Stimulated activated effector memory CD8-positive, alpha-beta T cell treated with anti-CD3 and anti-CD28 coated beads, Interleukin-12 subunit alpha, Interleukin-12 subunit beta, amount 100 ng/mL, for 72 hours (primary cell): ENCODE measurements at regions not wholly inside any gene's neighbourhood (a gene's known extent, or its start where the extent isn't known, plus 50 kb on each side); places are given as distances from the start of the nearest gene placed in this dataset.
"Not testable (repeated sequence)": the region's sequence is repeated elsewhere in the genome, so short reads cannot be mapped to it uniquely, and the experiment has no call there.

Experiments
- ATAC-seq: fragments of 150-1000 bp; cut with Tn5 transposase; 2 replicates; pipeline ENCODE4 v1.10.0; 2021
- DNase-seq, 2 donors: peaks; one replicate each; pipeline ENCODE4 v3.0.0; 2021 to 2022; ENCODE audit warnings: low spot score in 2 of 2
- H3K27ac Mint-ChIP-seq: one replicate; pipeline ENCODE4 v1.8.0; 2022; ENCODE audit warnings: mild to moderate bottlenecking, mixed read lengths
- H3K36me3 Mint-ChIP-seq: one replicate; pipeline ENCODE4 v1.8.0; 2022; ENCODE audit warnings: mild to moderate bottlenecking, mixed read lengths
- H3K4me1 Mint-ChIP-seq: one replicate; pipeline ENCODE4 v1.8.0; 2022; ENCODE audit warnings: mixed read lengths
- H3K4me3 Mint-ChIP-seq: one replicate; pipeline ENCODE4 v1.8.0; 2022; ENCODE audit warnings: mild to moderate bottlenecking, mixed read lengths
- H3K9me3 Mint-ChIP-seq: one replicate; pipeline ENCODE4 v1.8.0; 2022; ENCODE audit warnings: mixed read lengths

GRCh38 chr7:10724449-10724848 is 249.2 kb upstream of the PHF14 start:
- no peak overlapping the region for H3K27ac Mint-ChIP-seq
- H3K36me3 Mint-ChIP-seq, result no peaks in the 10 kb centered on the region
- ATAC-seq (no peak), DNase-seq (no peak)
- no peak overlapping the region for H3K4me3 Mint-ChIP-seq
- H3K4me1 Mint-ChIP-seq, result no peaks in the 10 kb centered on the region
- peaks cover 2% of the 10 kb centered on the region for H3K9me3 Mint-ChIP-seq

DNA sequence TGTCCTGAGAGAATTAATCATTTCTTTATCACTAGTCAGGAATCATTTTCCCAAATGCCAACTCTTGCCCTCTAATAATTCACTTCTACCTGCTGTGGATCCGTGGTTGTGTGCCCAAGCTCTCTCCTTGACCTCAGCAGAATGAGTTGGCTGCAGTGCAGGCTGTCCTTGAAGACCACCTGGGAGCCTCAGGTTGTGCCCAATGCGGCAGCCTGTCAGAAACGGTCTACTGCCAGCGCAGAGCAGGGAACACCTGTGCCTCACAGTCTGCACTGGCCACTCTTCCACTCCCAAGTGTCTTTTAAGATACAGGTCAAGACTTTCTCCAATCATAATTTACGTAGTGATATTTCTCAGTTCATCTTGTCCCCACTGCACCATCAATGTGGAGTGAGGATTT is 246.0 kb upstream of the PHF14 start:
- Mint-ChIP-seq H3K36me3 (no peaks in the 10 kb centered on the region), H3K9me3 (peaks cover 2% of the 10 kb centered on the region), H3K4me3 (no peak overlapping the region), H3K4me1 (no peaks in the 10 kb centered on the region), H3K27ac (no peak overlapping the region)
- no peak for DNase-seq
- no peak for ATAC-seq

GRCh38 chr7:10731253-10731773 is 242.4 kb upstream of the PHF14 start:
- DNase-seq (no peak), ATAC-seq (no peak)
- H3K9me3 Mint-ChIP-seq, result no peaks in the 10 kb centered on the region
- H3K4me3 Mint-ChIP-seq, result no peak overlapping the region
- no peak overlapping the region for H3K27ac Mint-ChIP-seq
- H3K4me1 Mint-ChIP-seq, result no peaks in the 10 kb centered on the region
- no peaks in the 10 kb centered on the region for H3K36me3 Mint-ChIP-seq

DNA sequence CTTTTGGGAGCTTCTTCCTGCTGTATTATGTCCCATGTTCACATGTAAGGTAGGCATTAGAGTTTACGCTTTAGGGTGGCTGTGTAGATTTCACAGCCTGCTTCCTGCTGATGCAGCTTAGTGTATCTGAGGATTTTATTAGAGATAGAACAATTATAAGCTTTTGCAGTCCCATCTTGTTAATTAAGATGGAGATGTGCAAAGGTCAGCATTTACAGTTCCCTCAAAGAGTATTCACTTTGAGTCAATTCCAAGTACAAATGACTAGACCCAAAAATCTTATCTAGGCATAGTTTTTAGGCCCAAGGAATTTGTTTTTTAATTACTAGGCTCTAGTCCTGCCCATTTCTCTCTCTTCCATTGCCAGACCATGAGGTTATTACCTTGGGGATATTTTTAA is 239.9 kb upstream of the PHF14 start:
- no peak overlapping the region for H3K27ac Mint-ChIP-seq
- H3K36me3 Mint-ChIP-seq, result no peaks in the 10 kb centered on the region
- ATAC-seq, result no peak
- no peaks in the 10 kb centered on the region for H3K9me3 Mint-ChIP-seq
- no peak for DNase-seq
- H3K4me3 Mint-ChIP-seq, result no peak overlapping the region
- H3K4me1 Mint-ChIP-seq, result no peaks in the 10 kb centered on the region

DNA sequence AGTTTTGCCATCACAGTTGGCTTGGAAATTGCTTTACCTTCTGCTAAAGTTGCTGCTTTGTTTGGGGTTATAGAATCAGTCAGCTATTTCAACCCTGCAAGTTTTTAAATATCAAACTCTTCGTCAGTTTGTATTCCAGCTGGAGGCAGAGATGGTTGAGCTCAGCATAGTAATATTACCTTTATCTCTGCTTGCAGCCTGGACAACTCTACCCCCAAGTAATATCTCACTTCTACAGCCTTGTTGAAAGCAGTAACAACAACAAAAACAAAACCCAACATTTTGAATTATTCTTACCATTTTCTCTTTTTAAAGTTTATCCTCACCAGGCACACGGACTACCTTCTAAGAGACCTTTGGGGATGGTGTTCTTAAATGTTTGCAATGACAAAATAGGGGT is 239.1 kb upstream of the PHF14 start:
- Mint-ChIP-seq H3K4me3 (no peak overlapping the region), H3K9me3 (no peaks in the 10 kb centered on the region), H3K4me1 (no peaks in the 10 kb centered on the region), H3K36me3 (no peaks in the 10 kb centered on the region), H3K27ac (no peak overlapping the region)
- ATAC-seq (no peak), DNase-seq (no peak)

- peaks cover 4% of the 10 kb centered on the region for H3K9me3 Mint-ChIP-seq
- no peak for DNase-seq
Measured at GRCh38 chr7:10739401-10739800, 234.3 kb upstream of the PHF14 start.

DNA sequence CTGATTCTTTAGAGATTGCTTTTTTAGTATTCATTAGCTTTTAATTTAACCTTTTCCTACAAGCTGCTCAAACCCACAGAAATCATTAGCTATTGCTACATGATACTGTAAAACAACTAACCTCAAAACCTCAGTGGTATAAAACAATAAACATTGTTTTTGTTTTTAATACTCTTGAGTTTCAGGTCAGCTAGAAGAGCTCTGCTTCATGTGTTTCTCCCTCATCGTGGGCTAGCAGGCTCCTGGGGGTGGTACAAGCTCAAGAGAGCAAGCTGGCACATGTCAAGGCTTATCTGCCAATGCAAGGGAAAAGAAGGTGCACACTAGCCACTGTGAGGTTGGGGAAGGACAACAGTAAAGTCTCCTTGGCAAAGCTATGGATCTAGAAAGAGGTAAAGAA is 232.9 kb upstream of the PHF14 start:
- Mint-ChIP-seq H3K27ac (no peak overlapping the region), H3K9me3 (peaks cover 13% of the 10 kb centered on the region), H3K36me3 (no peaks in the 10 kb centered on the region), H3K4me3 (no peak overlapping the region), H3K4me1 (no peaks in the 10 kb centered on the region)
- no peak for DNase-seq
- no peak for ATAC-seq

More at GRCh38 chr7:10739401-10739800, 234.3 kb upstream of the PHF14 start:
- Mint-ChIP-seq H3K4me1 (no peaks in the 10 kb centered on the region), H3K27ac (no peak overlapping the region), H3K4me3 (no peak overlapping the region), H3K36me3 (no peaks in the 10 kb centered on the region)
- no peak for ATAC-seq

DNA sequence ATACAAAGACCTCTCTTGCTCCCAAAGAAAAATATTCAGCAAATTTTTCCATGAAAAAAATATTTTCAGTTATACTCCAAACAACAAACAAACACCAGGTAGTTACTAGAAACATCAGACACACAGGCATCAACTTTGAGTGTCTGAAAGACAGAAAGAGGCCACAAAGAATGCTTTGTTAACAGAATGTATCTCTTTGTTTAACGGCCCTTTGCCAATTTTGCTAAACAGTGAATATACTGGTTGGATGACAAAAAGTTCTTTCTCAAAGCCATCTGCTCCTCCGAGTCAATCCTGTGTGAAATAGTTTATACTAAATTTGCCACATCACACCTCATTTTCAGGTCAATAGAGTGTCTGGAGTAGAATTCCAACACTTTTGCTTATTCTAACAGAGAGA is 216.7 kb upstream of the PHF14 start:
- no peak overlapping the region for H3K27ac Mint-ChIP-seq
- H3K9me3 Mint-ChIP-seq, result peaks cover 4% of the 10 kb centered on the region
- no peaks in the 10 kb centered on the region for H3K4me1 Mint-ChIP-seq
- no peaks in the 10 kb centered on the region for H3K36me3 Mint-ChIP-seq
- ATAC-seq (no peak), DNase-seq (no peak)
- no peak overlapping the region for H3K4me3 Mint-ChIP-seq

DNA sequence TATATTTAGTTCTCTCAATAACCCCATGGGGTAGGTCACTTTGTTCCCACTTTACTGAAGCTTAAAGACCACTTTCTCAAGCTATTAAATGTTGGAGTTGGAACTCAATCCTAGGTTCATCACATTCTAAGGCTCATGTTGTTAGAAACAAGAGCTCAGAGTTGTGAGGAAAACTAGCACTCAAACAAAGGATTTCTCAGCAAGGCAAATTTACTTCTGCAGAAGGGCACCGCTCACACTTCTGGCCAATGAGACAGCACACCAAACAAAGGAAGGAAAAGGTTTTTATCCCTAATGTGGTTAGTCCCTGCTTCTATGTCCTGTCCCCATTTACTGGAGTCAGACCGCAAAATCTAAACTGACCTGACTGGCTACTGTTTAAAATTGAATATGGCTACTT is 214.6 kb upstream of the PHF14 start:
- ATAC-seq (no peak), DNase-seq (no peak)
- H3K36me3 Mint-ChIP-seq, result no peaks in the 10 kb centered on the region
- H3K4me1 Mint-ChIP-seq, result no peaks in the 10 kb centered on the region
- no peak overlapping the region for H3K27ac Mint-ChIP-seq
- H3K4me3 Mint-ChIP-seq, result no peak overlapping the region
- peaks cover 4% of the 10 kb centered on the region for H3K9me3 Mint-ChIP-seq

GRCh38 chr7:10767771-10768170 is 205.9 kb upstream of the PHF14 start:
- Mint-ChIP-seq H3K4me3 (no peak overlapping the region), H3K36me3 (no peaks in the 10 kb centered on the region)

GRCh38 chr7:10770176-10770575 is 203.5 kb upstream of the PHF14 start:
- no peak for ATAC-seq
- Mint-ChIP-seq H3K36me3 (no peaks in the 10 kb centered on the region), H3K9me3 (peaks cover 2% of the 10 kb centered on the region), H3K4me3 (no peak overlapping the region), H3K4me1 (no peaks in the 10 kb centered on the region), H3K27ac (no peak overlapping the region)
- no peak for DNase-seq

More at GRCh38 chr7:10767771-10768170, 205.9 kb upstream of the PHF14 start:
- peaks cover 2% of the 10 kb centered on the region for H3K9me3 Mint-ChIP-seq
- no peak overlapping the region for H3K27ac Mint-ChIP-seq
- no peak for ATAC-seq
- no peaks in the 10 kb centered on the region for H3K4me1 Mint-ChIP-seq
- DNase-seq, result no peak

DNA sequence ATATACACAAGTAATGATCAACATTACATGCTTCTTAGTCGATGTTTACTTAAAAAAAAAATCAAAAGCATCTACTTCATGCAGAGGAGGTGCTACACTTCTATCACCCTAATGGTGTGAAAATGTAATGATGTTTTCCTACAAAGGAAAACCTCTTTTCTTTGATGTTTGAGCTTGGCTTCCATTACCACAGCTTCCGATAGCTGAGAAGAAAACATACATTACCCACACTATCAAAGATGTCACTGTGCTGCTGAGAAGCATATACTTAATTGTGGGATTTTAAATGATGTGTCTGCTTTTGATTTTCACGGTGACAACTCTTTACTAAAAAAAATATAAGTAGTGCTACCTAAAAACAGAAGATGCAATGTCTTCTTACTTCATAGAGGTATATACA is 200.2 kb upstream of the PHF14 start:
- ATAC-seq (no peak), DNase-seq (no peak)
- Mint-ChIP-seq H3K4me3 (no peak overlapping the region), H3K4me1 (no peaks in the 10 kb centered on the region), H3K36me3 (no peaks in the 10 kb centered on the region), H3K9me3 (no peaks in the 10 kb centered on the region), H3K27ac (no peak overlapping the region)

GRCh38 chr7:10779465-10780399 is 193.9 kb upstream of the PHF14 start:
- no peak for DNase-seq
- H3K27ac Mint-ChIP-seq, result no peak overlapping the region
- H3K4me1 Mint-ChIP-seq, result no peaks in the 10 kb centered on the region
- no peak overlapping the region for H3K4me3 Mint-ChIP-seq
- H3K36me3 Mint-ChIP-seq, result no peaks in the 10 kb centered on the region
- peaks cover 10% of the 10 kb centered on the region for H3K9me3 Mint-ChIP-seq
- peak; percentile 26 for ATAC-seq

DNA sequence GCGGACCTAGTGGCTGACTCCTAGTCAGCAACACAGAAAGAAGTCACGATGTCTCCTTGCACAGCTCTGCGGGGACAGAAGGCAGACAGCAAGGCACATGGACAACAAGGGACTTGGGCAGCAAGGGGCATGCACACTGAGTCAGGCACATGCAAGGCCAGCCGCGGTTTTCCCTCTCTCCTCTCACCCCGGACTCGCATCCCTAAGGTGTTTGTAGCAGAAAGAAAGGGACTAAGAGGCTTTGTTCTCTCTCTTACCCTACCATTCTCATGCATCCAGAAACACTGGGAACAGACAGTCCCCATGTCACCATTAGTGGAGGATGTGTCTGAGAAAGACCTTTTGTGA is 193.3 kb upstream of the PHF14 start:
- H3K9me3 Mint-ChIP-seq, result peaks cover 10% of the 10 kb centered on the region

DNA sequence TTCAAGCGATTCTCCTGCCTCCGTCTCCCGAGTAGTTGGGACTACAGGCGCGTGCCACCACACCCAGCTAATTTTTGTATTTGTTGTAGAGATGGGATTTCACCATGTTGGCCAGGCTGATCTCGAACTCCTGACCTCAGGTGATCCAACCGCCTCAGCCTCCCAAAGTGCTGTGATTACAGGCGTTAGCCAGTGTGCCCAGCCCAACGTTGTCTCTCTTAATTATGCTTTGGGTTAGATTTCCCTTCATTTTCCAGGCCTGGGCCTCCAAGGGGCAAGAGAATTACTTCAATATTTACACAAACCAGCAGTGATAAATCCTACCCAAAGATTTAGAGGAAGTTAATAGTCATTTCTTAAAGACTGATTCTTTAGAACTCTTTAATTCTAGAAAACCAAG is 186.7 kb upstream of the PHF14 start:
- ATAC-seq, H3K36me3 Mint-ChIP-seq, H3K4me1 Mint-ChIP-seq: not testable (repeated sequence)

More for the DNA sequence above, 193.3 kb upstream of the PHF14 start:
- H3K36me3 Mint-ChIP-seq, result no peaks in the 10 kb centered on the region
- ATAC-seq (no peak), DNase-seq (no peak)
- no peak overlapping the region for H3K27ac Mint-ChIP-seq
- H3K4me3 Mint-ChIP-seq, result no peak overlapping the region
- no peaks in the 10 kb centered on the region for H3K4me1 Mint-ChIP-seq

DNA sequence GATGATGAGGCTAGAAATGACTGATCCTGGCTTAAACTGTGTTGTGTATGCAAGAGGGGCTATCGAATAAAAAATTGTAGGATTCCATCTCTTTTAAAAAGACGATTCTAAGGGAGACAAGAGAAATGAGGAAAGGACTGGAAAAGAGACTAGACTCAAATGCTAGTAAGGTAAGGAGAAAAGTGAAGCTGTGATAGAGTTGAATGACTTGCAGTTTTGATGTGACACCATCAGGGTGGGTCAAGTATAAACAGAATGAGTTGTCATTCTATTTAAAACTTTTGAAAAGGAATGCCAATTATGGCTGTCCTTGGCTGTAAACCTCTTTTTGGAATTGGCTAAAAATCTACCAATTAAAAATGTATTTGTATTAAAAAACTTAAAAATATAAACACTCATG is 184.5 kb upstream of the PHF14 start:
- ATAC-seq (no peak), DNase-seq (no peak)
- no peaks in the 10 kb centered on the region for H3K9me3 Mint-ChIP-seq
- H3K4me1 Mint-ChIP-seq, result no peaks in the 10 kb centered on the region
- H3K27ac Mint-ChIP-seq, result no peak overlapping the region
- H3K36me3 Mint-ChIP-seq, result no peaks in the 10 kb centered on the region
- no peak overlapping the region for H3K4me3 Mint-ChIP-seq

More for the DNA sequence above, 186.7 kb upstream of the PHF14 start:
- not testable (repeated sequence) for H3K4me3 Mint-ChIP-seq, DNase-seq, H3K9me3 Mint-ChIP-seq, H3K27ac Mint-ChIP-seq
